GM18858 (cell line): ENCODE measurements at regions not wholly inside any gene's neighbourhood (a gene's known extent, or its start where the extent isn't known, plus 50 kb on each side); places are given as distances from the start of the nearest gene placed in this dataset.
"Not testable (repeated sequence)": the region's sequence is repeated elsewhere in the genome, so short reads cannot be mapped to it uniquely, and the experiment has no call there.

ENCODE experiments used
- ATAC-seq: cut with Tn5 transposase; IDR thresholded peaks from one replicate; pipeline ENCODE4 v1.9.1; 2021; ENCODE audit not compliant: unreplicated experiment

DNA sequence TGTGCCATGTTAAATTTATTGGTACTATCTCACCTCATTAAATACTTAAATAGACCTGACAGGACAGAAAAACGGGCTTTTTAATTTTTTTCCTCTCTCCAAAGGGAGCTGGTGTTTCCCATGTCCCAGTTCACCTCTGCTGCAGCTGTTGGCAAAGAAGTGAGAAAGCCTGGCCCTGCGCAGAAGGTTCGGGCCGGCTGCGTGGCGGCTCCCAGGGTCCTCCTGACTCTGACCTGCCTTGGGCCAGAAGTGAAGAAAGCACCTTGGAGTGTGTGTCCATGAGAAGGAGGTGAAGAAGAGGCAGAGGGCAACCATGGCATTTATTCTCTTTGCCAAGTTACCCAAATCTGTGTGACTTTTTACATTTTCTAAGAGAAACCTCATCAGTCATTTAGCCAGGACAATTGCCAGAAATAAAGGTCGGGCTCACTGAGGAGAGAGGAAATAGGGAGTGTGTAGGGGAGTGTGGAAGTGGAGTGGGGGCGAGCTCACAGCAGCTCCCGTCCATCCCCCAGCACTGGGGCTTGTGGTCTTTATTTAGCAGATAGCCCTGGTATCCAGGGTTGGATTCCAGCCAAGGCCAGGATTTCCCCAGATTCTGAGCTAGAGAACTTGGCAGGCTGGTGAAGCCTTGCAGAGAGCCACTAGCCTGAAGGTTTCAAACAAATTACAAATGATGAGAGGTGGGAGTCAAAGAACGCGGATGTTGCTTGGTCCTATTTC, 102.4 kb upstream of the CADM1 start:
- ATAC-seq = no peak

GRCh38 chr11:115605871-115606497, 101.8 kb upstream of the CADM1 start:
- ATAC-seq = no peak

DNA sequence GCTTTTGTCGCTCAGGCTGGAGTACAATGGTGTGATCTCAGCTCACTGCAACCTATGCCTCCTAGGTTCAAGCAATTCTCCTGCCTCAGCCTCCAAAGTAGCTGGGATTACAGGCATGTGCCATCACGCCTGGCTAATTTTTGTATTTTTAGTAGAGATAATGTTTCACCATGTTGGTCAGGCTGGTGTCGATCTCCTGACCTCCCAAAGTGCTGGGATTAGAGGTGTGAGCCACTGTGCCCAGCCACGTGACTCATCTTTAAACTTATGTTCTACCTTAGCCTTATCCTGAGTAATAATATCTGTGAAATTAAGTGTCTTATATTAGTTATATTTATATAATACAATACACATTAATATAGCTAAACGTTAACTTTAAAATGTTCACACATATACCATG, 101.2 kb upstream of the CADM1 start:
- ATAC-seq = not testable (repeated sequence)

DNA sequence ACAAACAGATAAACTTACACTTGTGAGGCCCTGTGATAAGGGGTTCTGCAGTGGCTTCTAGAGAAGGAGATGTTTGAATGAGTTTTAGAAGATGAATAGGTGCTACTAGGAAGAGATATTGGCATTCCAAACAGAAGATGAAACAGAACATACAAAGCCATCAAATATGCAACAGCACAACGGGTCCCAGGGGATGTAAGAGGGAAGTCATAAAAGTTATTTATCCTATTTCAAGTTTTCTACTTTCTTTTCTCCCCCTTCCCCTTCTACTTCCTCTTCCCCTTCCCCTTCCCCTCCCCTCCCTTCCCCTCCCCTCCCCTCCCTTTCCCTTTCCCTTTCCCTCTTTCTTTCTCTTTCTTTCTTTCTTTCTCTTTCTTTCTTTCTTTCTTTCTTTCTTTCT, 94.9 kb upstream of the CADM1 start:
- no peak for ATAC-seq

DNA sequence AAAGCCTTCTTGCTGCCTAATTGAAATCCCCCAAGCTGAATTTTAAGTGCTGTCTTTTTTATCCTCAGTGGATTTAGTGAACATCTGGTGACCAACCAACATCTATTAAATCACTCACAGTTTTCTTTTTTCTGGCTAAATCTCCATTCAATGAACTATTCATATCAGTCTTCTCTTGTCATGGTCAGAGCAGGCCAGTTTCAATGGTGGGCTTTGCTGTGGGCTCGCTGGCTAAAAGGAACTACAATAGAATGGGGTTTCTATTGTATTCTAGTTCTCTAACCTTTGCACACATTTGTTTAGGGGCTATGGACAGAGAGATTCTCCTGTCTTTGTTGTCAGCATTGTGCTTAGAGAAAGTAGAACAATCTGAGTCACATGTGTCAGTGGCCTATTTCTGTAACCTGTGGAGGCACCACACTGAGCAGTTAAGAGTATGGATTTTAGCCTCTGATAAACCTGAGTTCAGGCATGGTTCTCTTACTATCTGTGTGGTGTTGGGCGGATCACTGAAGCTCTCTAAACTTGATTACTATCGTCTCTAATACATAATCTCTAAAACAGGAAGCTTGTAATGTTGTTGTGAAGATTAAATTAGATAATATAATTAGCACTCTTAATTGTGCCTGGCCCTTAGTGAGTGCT, 94.2 kb upstream of the CADM1 start:
- ATAC-seq = no peak

DNA sequence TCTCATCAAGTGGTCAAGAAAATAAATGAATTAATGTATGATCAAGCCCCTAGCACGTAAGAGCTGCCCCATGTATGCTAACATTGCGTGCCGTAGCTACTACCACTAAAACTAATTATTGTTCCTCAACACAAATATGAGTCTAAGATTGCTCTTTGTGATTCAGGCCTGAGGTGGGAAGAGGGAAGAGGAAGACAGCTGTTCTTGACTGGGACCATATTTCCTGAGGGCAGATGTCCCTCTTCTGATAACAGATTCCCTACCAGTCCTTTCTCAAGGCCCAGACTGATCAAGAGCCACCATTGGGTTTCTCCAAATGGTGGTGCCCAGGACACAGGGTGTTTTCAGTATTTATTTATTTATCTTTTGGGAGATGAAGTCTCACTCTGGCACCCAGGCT, 87.2 kb upstream of the CADM1 start:
- no peak for ATAC-seq

- no peak for ATAC-seq
Measured at GRCh38 chr11:115590254-115590653, 86.0 kb upstream of the CADM1 start.

DNA sequence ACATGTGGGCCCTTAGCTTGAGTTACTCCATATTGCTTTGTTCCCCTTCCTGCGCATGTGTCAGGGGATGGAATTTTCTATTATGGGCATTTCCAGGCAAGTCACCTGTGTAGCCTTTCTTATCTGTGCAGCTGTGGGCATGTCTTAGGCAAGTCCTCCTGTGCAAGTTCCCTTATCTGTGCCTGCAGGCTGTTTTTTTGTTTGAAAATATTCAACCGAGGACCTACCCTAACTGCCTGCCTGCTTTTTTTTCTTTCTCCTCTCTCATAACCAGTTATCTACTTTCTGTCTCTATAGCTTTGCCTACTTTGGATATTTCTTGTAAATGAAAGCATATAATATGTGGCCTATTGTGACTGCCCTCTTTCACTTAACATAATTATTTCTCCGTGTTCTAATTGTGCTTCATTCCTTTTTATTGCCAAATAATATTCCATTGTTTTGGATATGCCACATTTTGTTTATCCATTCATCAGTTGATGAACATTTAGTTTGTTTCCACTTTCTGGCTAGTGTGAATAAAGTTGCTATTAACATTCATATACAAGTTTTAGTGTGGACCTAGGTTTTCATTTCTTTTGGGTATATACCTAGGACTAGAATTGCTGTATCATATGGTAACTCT, 83.6 kb upstream of the CADM1 start:
- ATAC-seq = no peak

DNA sequence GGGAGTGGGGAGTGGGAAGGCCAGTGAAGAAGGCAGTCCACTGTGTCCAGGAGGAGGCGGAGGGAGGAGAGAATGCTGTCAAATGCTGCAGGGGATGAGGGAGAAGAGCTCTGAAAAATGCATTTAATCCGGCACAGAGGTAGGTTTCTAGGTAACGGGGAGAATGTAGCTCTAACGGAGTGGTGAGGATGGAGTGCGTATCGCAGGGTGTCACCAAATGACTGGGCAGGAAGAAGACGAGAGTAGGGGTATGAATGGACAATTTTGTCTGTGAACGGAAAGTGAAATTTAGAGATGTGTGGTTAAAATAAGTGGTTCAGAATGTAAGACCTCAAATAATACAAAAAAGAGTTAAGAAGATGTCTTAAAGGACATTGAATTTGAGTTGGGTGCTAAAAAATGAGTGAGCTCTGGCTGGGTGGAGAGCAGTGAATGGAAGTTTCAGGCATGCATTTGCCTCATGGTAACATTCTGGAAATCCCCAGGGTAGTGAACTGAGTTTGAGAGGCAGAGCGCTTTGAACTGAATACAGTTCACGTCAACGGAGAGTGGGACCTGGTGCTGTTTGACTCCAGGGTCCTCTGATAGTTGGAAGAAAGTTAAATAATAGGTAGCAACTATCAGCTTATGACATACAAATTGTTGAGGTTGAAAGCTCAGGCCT, 81.3 kb upstream of the CADM1 start:
- peak; percentile 79 for ATAC-seq

- ATAC-seq = no peak
Measured at GRCh38 chr11:115581871-115582639, 77.8 kb upstream of the CADM1 start.

- ATAC-seq = no peak
Measured at GRCh38 chr11:115580927-115581680, 76.9 kb upstream of the CADM1 start.

DNA sequence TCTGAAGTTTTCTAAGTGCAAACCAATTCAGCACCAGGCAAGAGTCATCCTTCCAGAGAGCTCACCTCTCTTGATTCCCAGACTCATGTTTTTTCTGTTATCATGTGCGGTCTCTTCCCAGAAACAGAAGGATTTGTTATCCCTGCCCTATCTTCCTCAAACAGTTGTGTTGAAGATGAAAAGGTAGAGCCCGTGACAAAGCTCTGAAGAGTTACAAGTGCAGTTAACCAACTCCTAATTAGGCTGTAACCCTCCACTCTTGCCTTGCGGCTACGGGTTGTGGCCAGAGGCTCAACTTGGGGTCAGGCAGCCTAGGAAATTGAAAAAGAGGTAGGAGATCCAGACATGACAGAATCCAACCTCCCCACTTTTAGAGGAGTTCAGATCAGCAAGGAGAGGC, 76.2 kb upstream of the CADM1 start:
- ATAC-seq = no peak

DNA sequence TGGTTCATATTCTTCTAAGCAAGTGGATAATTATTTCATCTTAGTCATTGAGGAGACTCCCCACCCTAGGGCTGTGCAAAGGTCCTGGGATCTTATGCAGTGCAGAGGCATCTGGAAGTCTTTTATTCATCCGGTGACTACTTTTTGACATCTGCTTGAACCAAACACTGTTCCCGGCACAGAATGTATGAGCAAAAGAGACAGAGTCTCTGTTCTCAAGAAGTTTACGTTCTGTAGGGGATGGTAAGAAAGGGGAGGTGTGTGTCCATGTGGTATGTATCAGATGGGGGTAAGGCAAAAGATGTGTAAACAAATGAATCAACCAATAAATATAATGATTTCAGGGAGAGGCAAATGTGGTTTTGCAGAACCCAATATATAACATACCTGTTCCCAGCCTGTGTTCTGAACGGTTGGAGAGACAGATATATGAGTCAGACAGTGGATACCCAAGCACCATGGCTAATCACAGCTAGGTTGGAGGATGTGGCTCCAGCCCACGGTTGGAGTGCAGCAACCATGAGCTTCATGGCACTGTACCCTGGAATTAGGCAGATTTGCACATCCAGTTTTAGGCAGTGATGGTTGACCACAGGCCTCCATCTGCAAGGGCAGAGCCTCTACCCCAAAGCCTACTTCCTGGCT, 75.1 kb upstream of the CADM1 start:
- no peak for ATAC-seq

GRCh38 chr11:115578275-115578674, 74.1 kb upstream of the CADM1 start:
- no peak for ATAC-seq

GRCh38 chr11:115577701-115578100, 73.5 kb upstream of the CADM1 start:
- no peak for ATAC-seq

- ATAC-seq = no peak
Measured at GRCh38 chr11:115576606-115577380, 72.6 kb upstream of the CADM1 start.

- ATAC-seq = no peak
Measured at GRCh38 chr11:115572551-115572950, 68.3 kb upstream of the CADM1 start.

GRCh38 chr11:115566180-115566764, 62.1 kb upstream of the CADM1 start:
- no peak for ATAC-seq
